SK-N-SH treated with all-trans-retinoic acid at 6 μM for 48 hours (cell line): ENCODE measurements at regions not wholly inside any gene's neighbourhood (a gene's known extent, or its start where the extent isn't known, plus 50 kb on each side); places are given as distances from the start of the nearest gene placed in this dataset.
"Not testable (repeated sequence)": the region's sequence is repeated elsewhere in the genome, so short reads cannot be mapped to it uniquely, and the experiment has no call there.

Experiments used
- ARNTL ChIP-seq: fragments of 450-650 bp; formaldehyde crosslinking; IDR thresholded peaks from 2 replicates; pipeline ENCODE4 v1.5.0; 2020; ENCODE audit warnings: low read depth, mild to moderate bottlenecking, moderate library complexity, borderline replicate concordance
- PATZ1 ChIP-seq: fragments of 250-450 bp; sonication (Bioruptor Pico); IDR thresholded peaks from 2 replicates; pipeline ENCODE4 v1.8.0; 2020; ENCODE audit warnings: mild to moderate bottlenecking, moderate library complexity, borderline replicate concordance
- POU6F1 ChIP-seq: fragments of 250-450 bp; sonication (Bioruptor Pico); IDR thresholded peaks from 2 replicates; pipeline ENCODE4 v1.8.0; 2021; ENCODE audit warnings: low read depth, mild to moderate bottlenecking, moderate library complexity, borderline replicate concordance
- TOX ChIP-seq: fragments of 250-450 bp; sonication (Bioruptor Pico); IDR thresholded peaks from 2 replicates; pipeline ENCODE4 v1.8.0; 2021; ENCODE audit warnings: mild to moderate bottlenecking, moderate library complexity, borderline replicate concordance
- TSHZ2 ChIP-seq: fragments of 250-450 bp; sonication (Bioruptor Pico); IDR thresholded peaks from 2 replicates; pipeline ENCODE4 v1.5.0; 2020; ENCODE audit warnings: mild to moderate bottlenecking, moderate library complexity
- ZFP3 ChIP-seq: fragments of 250-450 bp; sonication (Bioruptor Pico); IDR thresholded peaks from 2 replicates; pipeline ENCODE4 v1.5.0; 2020; ENCODE audit warnings: mild to moderate bottlenecking, moderate library complexity
- ZFP30 ChIP-seq: fragments of 450-650 bp; formaldehyde crosslinking; IDR thresholded peaks from 2 replicates; pipeline ENCODE4 v1.5.0; 2022; ENCODE audit warnings: mild to moderate bottlenecking, moderate library complexity
- ZNF70 ChIP-seq: fragments of 450-650 bp; formaldehyde crosslinking; IDR thresholded peaks from 2 replicates; pipeline ENCODE4 v1.5.0; 2020; ENCODE audit warnings: mild to moderate bottlenecking, moderate library complexity
- ZNF8 ChIP-seq: fragments of 450-650 bp; formaldehyde crosslinking; IDR thresholded peaks from 2 replicates; pipeline ENCODE4 v1.5.0; 2020; ENCODE audit warnings: mild to moderate bottlenecking, moderate library complexity

- not testable (repeated sequence) for TF ChIP-seq ZNF8 (CRISPR knock-in tag); ARNTL (CRISPR knock-in tag); PATZ1; ZFP30; TOX (CRISPR knock-in tag); POU6F1 (CRISPR knock-in tag); ZFP3 (CRISPR knock-in tag); ZNF70 (CRISPR knock-in tag); TSHZ2 (CRISPR knock-in tag)
Observed at GRCh38 chr14:25440382-25440781, 390.4 kb upstream of the STXBP6 start.
